ENCODE measurements at regions not wholly inside any gene's neighbourhood (a gene's known extent, or its start where the extent isn't known, plus 50 kb on each side); places are given as distances from the start of the nearest gene placed in this dataset.

DNA sequence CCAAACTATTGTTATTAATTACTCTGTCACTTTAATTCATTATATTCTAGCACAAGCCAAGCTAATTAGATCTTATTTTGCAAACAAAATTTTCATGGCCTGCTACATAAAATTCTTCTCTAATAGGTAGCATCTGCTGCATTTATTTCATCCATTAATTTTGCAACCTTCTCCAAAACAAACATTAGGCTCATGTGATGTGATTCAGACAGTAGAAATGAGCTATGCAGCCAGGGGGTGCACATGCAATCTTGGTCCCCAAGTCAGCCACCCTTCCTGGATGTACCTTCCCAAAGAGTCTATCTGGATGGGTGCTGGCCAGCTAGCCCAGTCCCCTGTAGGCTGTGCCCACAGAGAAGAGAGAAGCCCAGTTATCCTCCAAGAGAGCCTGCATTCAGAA lies 242.1 kb upstream of the OSR1 start:
- no peak for DNase-seq (ENCODE audit: low read depth)

DNA sequence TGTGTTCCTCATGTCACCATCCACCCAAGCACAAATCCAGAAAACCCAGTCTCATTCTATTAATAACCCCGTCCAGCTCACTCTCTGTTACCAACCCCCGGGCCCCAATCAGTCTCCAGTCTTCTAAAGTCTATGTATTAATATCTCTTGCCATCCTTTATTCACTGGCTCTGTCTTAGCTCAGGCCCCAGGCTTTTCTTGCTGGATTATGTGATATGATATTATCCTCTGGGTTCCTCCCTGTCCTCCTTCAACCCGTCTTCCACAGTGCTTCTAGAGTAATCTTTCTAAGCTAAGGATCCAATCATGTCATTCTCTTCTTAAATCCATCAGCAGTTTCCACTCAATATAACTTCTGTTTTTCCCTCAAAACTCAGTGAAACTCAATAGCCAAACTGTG lies 240.5 kb upstream of the OSR1 start:
- DNase-seq (ENCODE audit: low read depth), result no peak

GRCh38 chr2:19592197-19592596 lies 233.8 kb upstream of the OSR1 start:
- no peak for DNase-seq (ENCODE audit: low read depth)

GRCh38 chr2:19589791-19590190 lies 231.4 kb upstream of the OSR1 start:
- no peak for DNase-seq (ENCODE audit: low read depth)

- no peak for DNase-seq (ENCODE audit: low read depth)
Observed at GRCh38 chr2:19580830-19581229, 222.4 kb upstream of the OSR1 start.

GRCh38 chr2:19580264-19580663 lies 221.8 kb upstream of the OSR1 start:
- no peak for DNase-seq (ENCODE audit: low read depth)

GRCh38 chr2:19579461-19579860 lies 221.0 kb upstream of the OSR1 start:
- DNase-seq (ENCODE audit: low read depth), result no peak

- DNase-seq (ENCODE audit: low read depth), result no peak
Observed at GRCh38 chr2:19577723-19578122, 219.3 kb upstream of the OSR1 start.

DNA sequence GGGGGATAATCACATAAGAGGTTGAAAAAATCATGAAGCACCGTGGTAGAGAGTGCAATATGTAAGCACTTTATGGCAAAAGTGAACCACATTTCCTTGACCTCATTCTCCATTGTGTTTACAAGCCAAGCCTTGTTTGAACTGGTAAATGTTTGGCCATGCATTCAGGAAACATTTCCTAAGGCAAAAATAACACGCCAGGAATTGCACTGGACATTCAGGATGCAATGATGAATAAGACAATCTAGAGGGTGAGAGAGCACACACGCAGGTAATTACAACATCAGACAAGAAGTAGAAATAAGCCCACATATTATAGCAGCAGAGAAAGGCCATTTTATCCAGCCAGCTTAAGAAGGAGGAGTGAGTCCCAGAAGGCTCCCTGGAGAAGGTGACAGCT lies 218.0 kb upstream of the OSR1 start:
- no peak for DNase-seq (ENCODE audit: low read depth)

DNA sequence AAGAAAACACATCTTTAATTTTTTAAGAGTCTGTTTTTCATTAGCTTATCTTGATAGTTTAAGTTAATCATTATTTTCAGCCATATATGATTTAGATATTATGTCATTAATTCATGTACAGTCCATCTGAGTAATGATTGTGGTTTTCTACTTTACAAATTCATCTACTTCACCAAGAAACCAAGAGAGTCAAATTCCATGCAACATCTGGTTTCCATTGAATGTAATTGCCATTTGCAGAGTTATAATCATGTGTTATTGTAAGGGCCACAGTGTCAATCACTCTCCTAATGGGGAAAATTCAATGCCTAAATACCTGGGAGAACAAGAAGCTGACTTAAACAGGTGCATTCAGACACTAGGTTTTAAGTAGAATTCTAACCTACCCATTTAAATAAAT lies 217.2 kb upstream of the OSR1 start:
- no peak for DNase-seq (ENCODE audit: low read depth)

- DNase-seq (ENCODE audit: low read depth), result no peak
Observed at GRCh38 chr2:19574778-19575260, 216.4 kb upstream of the OSR1 start.

- no peak for DNase-seq (ENCODE audit: low read depth)
Observed at GRCh38 chr2:19573784-19574183, 215.4 kb upstream of the OSR1 start.

DNA sequence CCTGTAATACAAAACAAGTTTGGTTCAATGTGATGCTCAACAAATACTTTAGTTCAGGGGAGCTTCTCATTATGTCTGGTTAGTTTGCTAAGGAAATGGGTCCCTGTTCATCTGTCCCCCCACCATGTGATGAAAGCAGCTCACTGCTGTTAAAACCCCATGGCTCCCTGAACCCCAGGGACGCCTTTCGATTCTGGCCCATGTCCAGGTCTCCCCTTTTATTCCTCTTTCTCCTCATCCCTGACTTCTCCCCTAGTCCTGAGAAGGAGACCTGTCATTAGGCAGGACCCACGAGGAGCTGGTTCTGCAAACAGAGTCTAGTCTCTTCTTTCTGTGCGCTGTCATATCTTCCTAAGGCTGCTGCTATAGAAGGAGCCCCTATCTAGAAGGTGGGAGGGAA lies 213.3 kb upstream of the OSR1 start:
- no peak for DNase-seq (ENCODE audit: low read depth)

- no peak for DNase-seq (ENCODE audit: low read depth)
Observed at GRCh38 chr2:19569300-19569791, 210.9 kb upstream of the OSR1 start.

- DNase-seq (ENCODE audit: low read depth), result no peak
Observed at GRCh38 chr2:19568809-19569208, 210.4 kb upstream of the OSR1 start.

DNA sequence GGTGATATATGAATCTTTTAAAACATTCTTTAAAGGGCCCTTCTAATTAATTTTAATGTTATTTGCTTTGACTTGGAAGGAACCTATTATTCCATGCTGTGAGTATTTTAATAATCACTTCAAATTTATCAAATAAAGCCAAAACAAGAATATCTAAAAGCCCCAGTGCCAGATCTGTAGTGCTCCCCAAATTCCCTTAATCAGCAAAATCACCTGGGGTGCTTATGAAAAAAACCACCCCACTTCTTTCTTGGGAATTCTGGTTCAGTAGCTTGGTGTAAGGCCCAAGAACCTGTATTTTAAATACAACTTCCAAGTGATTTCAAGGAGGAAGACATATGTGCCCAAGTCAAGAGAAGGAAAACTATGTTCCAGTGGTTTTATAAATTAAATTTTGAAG lies 202.4 kb upstream of the OSR1 start:
- DNase-seq (ENCODE audit: low read depth), result no peak

GRCh38 chr2:19559596-19560240 lies 201.3 kb upstream of the OSR1 start:
- DNase-seq (ENCODE audit: low read depth), result no peak

DNA sequence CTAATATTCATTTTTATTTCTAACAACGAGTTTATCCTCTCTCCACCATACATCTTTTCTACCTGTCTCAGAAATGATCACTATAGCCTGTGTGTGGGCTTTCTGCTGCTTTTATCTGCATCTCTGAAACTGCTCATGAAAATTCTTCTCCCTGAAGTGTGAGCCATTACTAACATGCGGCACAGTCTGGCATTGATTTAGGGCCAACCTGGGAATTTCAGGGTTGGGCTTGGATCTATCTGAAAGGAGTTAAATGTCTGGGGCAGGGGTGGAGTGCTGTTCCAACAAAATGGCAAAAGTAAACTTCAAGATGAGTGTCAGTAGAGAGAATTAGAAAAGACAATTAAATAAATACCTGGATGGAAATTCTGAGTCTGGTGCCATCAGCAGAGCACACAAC lies 198.2 kb upstream of the OSR1 start:
- no peak for DNase-seq (ENCODE audit: low read depth)

DNA sequence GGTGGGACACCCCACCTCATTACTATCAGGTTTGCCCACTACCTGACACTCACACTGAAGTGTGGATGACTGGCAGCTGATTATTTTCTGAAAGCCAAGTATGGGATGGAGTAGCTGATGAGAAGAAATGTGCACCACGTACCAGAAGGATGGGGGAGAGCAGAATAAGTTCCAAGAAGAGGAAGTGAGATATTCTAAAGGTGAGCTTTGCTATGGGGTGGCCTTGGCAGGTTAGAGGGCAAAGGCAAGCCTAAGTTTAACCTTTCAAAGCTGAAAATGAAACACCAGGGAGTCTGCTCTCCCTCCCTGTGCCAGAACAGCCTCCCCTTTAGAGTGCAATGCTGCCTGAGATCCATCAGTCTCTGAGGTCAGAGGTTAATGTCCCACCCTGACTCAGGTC lies 196.1 kb upstream of the OSR1 start:
- DNase-seq (ENCODE audit: low read depth), result no peak

DNA sequence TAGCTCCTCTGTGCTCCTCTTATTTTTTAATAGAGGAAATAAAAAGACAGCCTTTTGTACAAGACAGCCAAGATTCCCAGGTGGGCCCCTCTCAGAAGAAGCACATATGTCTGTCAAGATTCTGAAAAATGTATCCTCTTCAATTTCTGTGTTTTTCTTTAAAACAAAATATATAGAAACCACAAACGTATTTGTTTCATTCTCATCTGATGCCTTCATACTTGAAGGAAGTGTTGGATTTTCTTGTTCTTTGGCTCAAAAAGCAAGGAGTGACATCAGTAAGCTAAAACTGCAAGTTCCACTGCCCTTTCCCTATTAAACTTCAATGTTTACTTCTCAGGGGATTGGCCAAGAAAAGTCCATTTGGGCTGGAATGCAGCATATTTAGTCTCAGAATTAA lies 193.8 kb upstream of the OSR1 start:
- no peak for DNase-seq (ENCODE audit: low read depth)

DNA sequence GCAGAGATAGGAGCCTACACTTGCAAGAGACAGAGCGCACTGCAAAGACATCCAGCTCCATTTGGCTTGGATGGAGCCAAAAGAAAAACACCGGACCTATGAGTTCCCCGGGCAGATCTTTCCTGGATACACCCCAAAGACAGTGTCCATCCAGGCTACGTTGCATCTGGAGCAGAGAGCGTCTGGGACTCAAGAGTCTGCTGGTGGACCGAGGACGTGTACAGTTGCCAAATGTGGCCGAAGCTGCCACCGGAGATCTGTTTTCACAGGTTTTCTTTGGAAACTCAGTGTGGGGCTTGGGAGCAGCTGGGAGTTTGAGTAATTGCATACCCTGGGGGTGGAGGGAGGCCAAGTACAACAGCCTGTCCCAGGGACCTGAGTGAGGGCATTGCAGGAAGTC lies 192.3 kb upstream of the OSR1 start:
- no peak for DNase-seq (ENCODE audit: low read depth)

- no peak for DNase-seq (ENCODE audit: low read depth)
Observed at GRCh38 chr2:19549821-19550220, 191.4 kb upstream of the OSR1 start.

- DNase-seq (ENCODE audit: low read depth), result no peak
Observed at GRCh38 chr2:19548116-19548515, 189.7 kb upstream of the OSR1 start.

DNA sequence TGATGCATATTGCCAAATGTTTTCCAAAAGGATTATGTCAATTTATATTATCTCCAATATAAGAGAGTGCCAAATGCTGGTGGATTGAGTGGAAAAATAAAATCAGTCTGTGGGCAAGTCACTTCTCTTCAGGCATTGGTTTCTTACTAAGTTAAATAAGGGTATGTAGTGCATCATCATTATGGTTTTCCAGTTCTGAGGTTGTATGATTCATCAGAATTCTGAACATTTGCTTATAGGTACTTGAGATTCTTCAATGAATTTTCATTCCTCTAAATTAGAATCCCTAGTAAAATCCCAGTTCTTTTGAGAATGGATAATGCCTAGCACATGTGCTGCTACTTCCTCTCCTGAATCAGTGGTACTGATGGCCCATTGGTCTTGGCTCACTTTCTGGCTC lies 188.9 kb upstream of the OSR1 start:
- no peak for DNase-seq (ENCODE audit: low read depth)
